RCC 7860 (cell line): ENCODE measurements at regions not wholly inside any gene's neighbourhood (a gene's known extent, or its start where the extent isn't known, plus 50 kb on each side); places are given as distances from the start of the nearest gene placed in this dataset.

ENCODE experiments used
- DNase-seq: peaks from one replicate; pipeline ENCODE4 v3.0.0-alpha.2; 2015; ENCODE audit warnings: low spot score
- FAIRE-seq: peaks from 2 replicates; lab custom pipeline; 2012; peaks lifted over from hg19 to GRCh38; lab: Jason Lieb, UNC

GRCh38 chr12:124726596-124727263, 136.9 kb downstream of the SCARB1 start:
- no peak for FAIRE-seq
- no peak for DNase-seq

GRCh38 chr12:124725597-124726237, 137.9 kb downstream of the SCARB1 start:
- DNase-seq = no peak
- no peak for FAIRE-seq

GRCh38 chr12:124725099-124725498, 138.6 kb downstream of the SCARB1 start:
- FAIRE-seq (no peak), DNase-seq (no peak)

- DNase-seq (no peak), FAIRE-seq (no peak)
Observed at GRCh38 chr12:124722878-124723277, 140.8 kb downstream of the SCARB1 start.

GRCh38 chr12:124721501-124722162, 142.0 kb downstream of the SCARB1 start:
- FAIRE-seq = no peak
- no peak for DNase-seq

GRCh38 chr12:124720681-124721500, 142.8 kb downstream of the SCARB1 start:
- DNase-seq (peak; percentile 90), FAIRE-seq (peak; percentile 95)

- DNase-seq = peak; percentile 76
Observed at GRCh38 chr12:124720004-124720680, 143.5 kb downstream of the SCARB1 start.

GRCh38 chr12:124719231-124719630, 144.4 kb downstream of the SCARB1 start:
- FAIRE-seq = no peak
- DNase-seq = no peak

More at GRCh38 chr12:124720004-124720680, 143.5 kb downstream of the SCARB1 start:
- FAIRE-seq = no peak

GRCh38 chr12:124718458-124718857, 145.2 kb downstream of the SCARB1 start:
- no peak for FAIRE-seq

GRCh38 chr12:124718036-124718435, 145.6 kb downstream of the SCARB1 start:
- FAIRE-seq (no peak), DNase-seq (no peak)

More at GRCh38 chr12:124718458-124718857, 145.2 kb downstream of the SCARB1 start:
- DNase-seq = no peak

- FAIRE-seq = no peak
- DNase-seq = no peak
Observed at GRCh38 chr12:124717318-124717717, 146.3 kb downstream of the SCARB1 start.

GRCh38 chr12:124716208-124717130, 147.2 kb downstream of the SCARB1 start:
- no peak for FAIRE-seq

GRCh38 chr12:124715121-124715990, 147.9 kb upstream of the NCOR2 start:
- no peak for FAIRE-seq
- DNase-seq = no peak

More at GRCh38 chr12:124716208-124717130, 147.2 kb downstream of the SCARB1 start:
- DNase-seq = no peak

- FAIRE-seq (no peak), DNase-seq (peak; percentile 43)
Observed at GRCh38 chr12:124713436-124714082, 146.1 kb upstream of the NCOR2 start.

GRCh38 chr12:124713041-124713435, 145.6 kb upstream of the NCOR2 start:
- no peak for FAIRE-seq
- DNase-seq = no peak

- DNase-seq (no peak), FAIRE-seq (no peak)
Observed at GRCh38 chr12:124711344-124711743, 143.9 kb upstream of the NCOR2 start.

GRCh38 chr12:124709722-124710687, 142.6 kb upstream of the NCOR2 start:
- DNase-seq (no peak), FAIRE-seq (no peak)
